ENCODE measurements at regions not wholly inside any gene's neighbourhood (a gene's known extent, or its start where the extent isn't known, plus 50 kb on each side); places are given as distances from the start of the nearest gene placed in this dataset.

DNA sequence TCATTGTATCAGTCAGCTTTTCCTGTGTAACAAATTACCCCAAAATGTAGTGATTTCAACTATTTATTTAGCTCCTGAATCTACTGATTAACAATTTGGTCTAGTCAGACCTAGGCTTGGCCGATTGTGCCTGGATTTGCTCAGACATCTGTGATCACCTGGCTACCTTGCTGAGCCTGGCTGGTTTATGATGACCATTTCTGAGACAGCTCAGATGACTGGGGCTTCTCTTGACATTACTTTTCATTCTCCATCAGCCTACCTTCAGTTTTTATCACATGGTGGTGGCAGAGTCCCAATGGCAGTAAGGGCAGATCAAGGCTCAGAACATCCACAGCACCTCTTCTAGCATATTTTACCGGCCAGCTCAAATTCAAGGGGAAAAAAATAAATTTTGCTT lies 286.3 kb downstream of the BTG1 start:
- TF ChIP-seq, protein P1, sequence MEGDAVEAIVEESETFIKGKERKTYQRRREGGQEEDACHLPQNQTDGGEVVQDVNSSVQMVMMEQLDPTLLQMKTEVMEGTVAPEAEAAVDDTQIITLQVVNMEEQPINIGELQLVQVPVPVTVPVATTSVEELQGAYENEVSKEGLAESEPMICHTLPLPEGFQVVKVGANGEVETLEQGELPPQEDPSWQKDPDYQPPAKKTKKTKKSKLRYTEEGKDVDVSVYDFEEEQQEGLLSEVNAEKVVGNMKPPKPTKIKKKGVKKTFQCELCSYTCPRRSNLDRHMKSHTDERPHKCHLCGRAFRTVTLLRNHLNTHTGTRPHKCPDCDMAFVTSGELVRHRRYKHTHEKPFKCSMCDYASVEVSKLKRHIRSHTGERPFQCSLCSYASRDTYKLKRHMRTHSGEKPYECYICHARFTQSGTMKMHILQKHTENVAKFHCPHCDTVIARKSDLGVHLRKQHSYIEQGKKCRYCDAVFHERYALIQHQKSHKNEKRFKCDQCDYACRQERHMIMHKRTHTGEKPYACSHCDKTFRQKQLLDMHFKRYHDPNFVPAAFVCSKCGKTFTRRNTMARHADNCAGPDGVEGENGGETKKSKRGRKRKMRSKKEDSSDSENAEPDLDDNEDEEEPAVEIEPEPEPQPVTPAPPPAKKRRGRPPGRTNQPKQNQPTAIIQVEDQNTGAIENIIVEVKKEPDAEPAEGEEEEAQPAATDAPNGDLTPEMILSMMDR (conservative IDR thresholded peaks at IDR 0.05; ENCODE audit: low read depth, low read length) = no peak
- no peak for TF ChIP-seq EZH2 (IDR thresholded peaks at IDR 0.05; ENCODE audit: borderline replicate concordance, low read depth, low read length, poor library complexity, severe bottlenecking)

Measured in A673 (cell line).